Activated CD8-positive, alpha-beta T cell treated with anti-CD3 and anti-CD28 coated beads for 36 hours (primary cell): ENCODE measurements at regions not wholly inside any gene's neighbourhood (a gene's known extent, or its start where the extent isn't known, plus 50 kb on each side); places are given as distances from the start of the nearest gene placed in this dataset.

Experiments used
- ATAC-seq: fragments of 200-7000 bp; cut with Tn5 transposase; one replicate; pipeline ENCODE4 v1.10.0; 2021; ENCODE audit warnings: mild to moderate bottlenecking, moderate library complexity
- CTCF ChIA-PET: fragments of 350-600 bp; sonication (Branson Sonifier 250); formaldehyde crosslinking; loops from one replicate; lab custom pipeline; 2021; ENCODE audit warnings: antibody characterized with exemption; lab: Charles Lee
- POLR2A ChIA-PET: fragments of 350-600 bp; sonication (Branson Sonifier 250); formaldehyde crosslinking; loops from one replicate; lab custom pipeline; 2021; ENCODE audit warnings: antibody characterized with exemption; lab: Charles Lee
- DNase-seq: peaks from one replicate; pipeline ENCODE4 v3.0.0-alpha.2; 2020
- H3K27ac Mint-ChIP-seq: one replicate; pipeline ENCODE4 v1.8.0; 2021; ENCODE audit warnings: mild to moderate bottlenecking, mixed read lengths
- H3K27me3 Mint-ChIP-seq: one replicate; pipeline ENCODE4 v1.8.0; 2021; ENCODE audit warnings: mixed read lengths
- H3K36me3 Mint-ChIP-seq: one replicate; pipeline ENCODE4 v1.8.0; 2021; ENCODE audit warnings: low read depth, mixed read lengths
- H3K4me1 Mint-ChIP-seq: one replicate; pipeline ENCODE4 v1.8.0; 2021; ENCODE audit warnings: low read depth, mixed read lengths
- H3K4me3 Mint-ChIP-seq: one replicate; pipeline ENCODE4 v1.8.0; 2021; ENCODE audit warnings: mild to moderate bottlenecking, moderate library complexity, mixed read lengths
- H3K9me3 Mint-ChIP-seq: one replicate; pipeline ENCODE4 v1.8.0; 2021; ENCODE audit warnings: mixed read lengths
- CTCF ChIP-seq: fragments of 200-600 bp; IDR thresholded peaks from one replicate; pipeline ENCODE4 v1.8.0; 2022; ENCODE audit warnings: antibody characterized with exemption, mild to moderate bottlenecking
- intact Hi-C: fragments of 100-400 bp; cut with micrococcal nuclease; formaldehyde crosslinking; loops from one replicate; pipeline ENCODE4 v1.10.0; 2022

- intact Hi-C loops = no loop called here
- Mint-ChIP-seq H3K27me3 (peaks cover 15% of the 10 kb centered on the region), H3K27ac (no peak overlapping the region), H3K9me3 (no peaks in the 10 kb centered on the region), H3K4me3 (no peak overlapping the region), H3K4me1 (no peaks in the 10 kb centered on the region), H3K36me3 (no peaks in the 10 kb centered on the region)
- ChIA-PET POLR2A (no interaction called here), CTCF (no interaction called here)
- ATAC-seq (no peak), DNase-seq (no peak)
- no peak for TF ChIP-seq CTCF
These were observed 135.4 kb downstream of the EVX1 start for GRCh38 chr7:27377988-27378387.

GRCh38 chr7:27382307-27382706 is 139.7 kb downstream of the EVX1 start:
- ChIA-PET CTCF (no interaction called here), POLR2A (interaction anchor here (0.6 kb wide), 1 partner anchor 509 kb away, joined by 3 read pairs; no protein-coding TSS in a partner anchor)
- Mint-ChIP-seq H3K27me3 (peaks cover 7% of the 10 kb centered on the region), H3K9me3 (no peaks in the 10 kb centered on the region), H3K36me3 (no peaks in the 10 kb centered on the region), H3K27ac (no peak overlapping the region), H3K4me1 (no peaks in the 10 kb centered on the region), H3K4me3 (no peak overlapping the region)
- no peak for DNase-seq
- no peak for ATAC-seq
- intact Hi-C loops = no loop called here
- no peak for TF ChIP-seq CTCF

GRCh38 chr7:27386581-27386980 is 144.0 kb downstream of the EVX1 start:
- ChIA-PET POLR2A (no interaction called here), CTCF (no interaction called here)
- Mint-ChIP-seq H3K27ac (no peak overlapping the region), H3K9me3 (no peaks in the 10 kb centered on the region), H3K27me3 (peaks cover 11% of the 10 kb centered on the region), H3K4me1 (no peaks in the 10 kb centered on the region), H3K4me3 (no peak overlapping the region), H3K36me3 (no peaks in the 10 kb centered on the region)
- ATAC-seq (no peak), DNase-seq (no peak)
- no peak for TF ChIP-seq CTCF
- intact Hi-C loops = no loop called here

GRCh38 chr7:27387864-27388263 is 145.3 kb downstream of the EVX1 start:
- H3K9me3 Mint-ChIP-seq = no peaks in the 10 kb centered on the region
- H3K27me3 Mint-ChIP-seq = peaks cover 12% of the 10 kb centered on the region
- no peak overlapping the region for H3K4me3 Mint-ChIP-seq
- no peak for TF ChIP-seq CTCF
- H3K4me1 Mint-ChIP-seq = no peaks in the 10 kb centered on the region
- no peak for DNase-seq
- H3K27ac Mint-ChIP-seq = no peak overlapping the region
- ATAC-seq = no peak
- ChIA-PET CTCF (no interaction called here), POLR2A (interaction anchor here (0.7 kb wide), 1 partner anchor 12 kb away, joined by 3 read pairs; no protein-coding TSS in a partner anchor)
- intact Hi-C loops = no loop called here
- H3K36me3 Mint-ChIP-seq = no peaks in the 10 kb centered on the region

- POLR2A ChIA-PET = interaction anchor here (0.7 kb wide), 1 partner anchor 11 kb away, joined by 3 read pairs; no protein-coding TSS in a partner anchor
- DNase-seq (no peak), ATAC-seq (no peak)
- CTCF ChIA-PET = interaction anchor here (1.1 kb wide), 1 partner anchor 193 kb away, joined by 3 read pairs; no protein-coding TSS in a partner anchor
- Mint-ChIP-seq H3K4me1 (no peaks in the 10 kb centered on the region), H3K36me3 (no peaks in the 10 kb centered on the region), H3K4me3 (no peak overlapping the region), H3K27me3 (peaks cover 13% of the 10 kb centered on the region), H3K9me3 (no peaks in the 10 kb centered on the region), H3K27ac (no peak overlapping the region)
- TF ChIP-seq CTCF = no peak
- intact Hi-C loops = no loop called here
These were observed 146.0 kb downstream of the EVX1 start for GRCh38 chr7:27388561-27388960.
